Glutamatergic neuron (in vitro differentiated cells): ENCODE measurements at regions not wholly inside any gene's neighbourhood (a gene's known extent, or its start where the extent isn't known, plus 50 kb on each side); places are given as distances from the start of the nearest gene placed in this dataset.

Experiments
- DNase-seq: peaks from one replicate; pipeline ENCODE4 v3.0.0; 2022
- H3K27ac Mint-ChIP-seq: one replicate; pipeline ENCODE4 v1.8.0; 2020; ENCODE audit warnings: mild to moderate bottlenecking, mixed read lengths, inconsistent platforms; ENCODE audit not compliant: unreplicated experiment
- H3K27me3 Mint-ChIP-seq: one replicate; pipeline ENCODE4 v1.8.0; 2020; ENCODE audit warnings: mild to moderate bottlenecking, moderate library complexity, mixed read lengths, inconsistent platforms; ENCODE audit not compliant: unreplicated experiment
- H3K36me3 Mint-ChIP-seq: one replicate; pipeline ENCODE4 v1.8.0; 2020; ENCODE audit warnings: mild to moderate bottlenecking, mixed read lengths, inconsistent platforms; ENCODE audit not compliant: unreplicated experiment
- H3K4me1 Mint-ChIP-seq: one replicate; pipeline ENCODE4 v1.8.0; 2020; ENCODE audit warnings: mild to moderate bottlenecking, low read depth, mixed read lengths, inconsistent platforms; ENCODE audit not compliant: unreplicated experiment
- H3K4me3 Mint-ChIP-seq: one replicate; pipeline ENCODE4 v1.8.0; 2020; ENCODE audit warnings: mild to moderate bottlenecking, mixed read lengths, inconsistent platforms; ENCODE audit not compliant: unreplicated experiment
- H3K9me3 Mint-ChIP-seq: one replicate; pipeline ENCODE4 v1.8.0; 2020; ENCODE audit warnings: mild to moderate bottlenecking, moderate library complexity, mixed read lengths, inconsistent platforms; ENCODE audit not compliant: unreplicated experiment
- CTCF ChIP-seq: fragments of 200-600 bp; sonication (generic); IDR thresholded peaks from one replicate; pipeline ENCODE4 v1.5.0; 2021; ENCODE audit not compliant: partially characterized antibody, unreplicated experiment

- Mint-ChIP-seq H3K36me3 (peaks cover 12% of the 10 kb centered on the region), H3K9me3 (peaks cover 20% of the 10 kb centered on the region), H3K4me3 (no peak overlapping the region), H3K27me3 (no peaks in the 10 kb centered on the region), H3K4me1 (no peaks in the 10 kb centered on the region), H3K27ac (no peak overlapping the region)
- no peak for TF ChIP-seq CTCF
- no peak for DNase-seq
These were observed 2104.7 kb downstream of the TP53TG3F start for GRCh38 chr16:35564148-35564547.

- Mint-ChIP-seq H3K4me3 (no peak overlapping the region), H3K9me3 (peaks cover 18% of the 10 kb centered on the region), H3K27me3 (no peaks in the 10 kb centered on the region), H3K36me3 (peaks cover 6% of the 10 kb centered on the region), H3K27ac (no peak overlapping the region), H3K4me1 (no peaks in the 10 kb centered on the region)
- DNase-seq = no peak
- no peak for TF ChIP-seq CTCF
These were observed 2105.5 kb downstream of the TP53TG3F start for GRCh38 chr16:35564889-35565288.

GRCh38 chr16:35565626-35566025, 2106.2 kb downstream of the TP53TG3F start:
- Mint-ChIP-seq H3K9me3 (peaks cover 18% of the 10 kb centered on the region), H3K4me3 (no peak overlapping the region), H3K36me3 (peaks cover 6% of the 10 kb centered on the region), H3K27ac (no peak overlapping the region), H3K27me3 (no peaks in the 10 kb centered on the region), H3K4me1 (no peaks in the 10 kb centered on the region)
- DNase-seq = no peak
- no peak for TF ChIP-seq CTCF

GRCh38 chr16:35569413-35569812, 2110.0 kb downstream of the TP53TG3F start:
- H3K4me3 Mint-ChIP-seq = no peak overlapping the region
- H3K9me3 Mint-ChIP-seq = peaks cover 29% of the 10 kb centered on the region
- peaks cover 10% of the 10 kb centered on the region for H3K27me3 Mint-ChIP-seq
- H3K36me3 Mint-ChIP-seq = peaks cover 6% of the 10 kb centered on the region
- no peak overlapping the region for H3K27ac Mint-ChIP-seq
- no peak for DNase-seq
- TF ChIP-seq CTCF = no peak
- no peaks in the 10 kb centered on the region for H3K4me1 Mint-ChIP-seq

- peaks cover 6% of the 10 kb centered on the region for H3K36me3 Mint-ChIP-seq
- H3K4me3 Mint-ChIP-seq = no peak overlapping the region
- H3K4me1 Mint-ChIP-seq = no peaks in the 10 kb centered on the region
- H3K27me3 Mint-ChIP-seq = peaks cover 10% of the 10 kb centered on the region
- TF ChIP-seq CTCF = no peak
- H3K9me3 Mint-ChIP-seq = peaks cover 33% of the 10 kb centered on the region
- no peak overlapping the region for H3K27ac Mint-ChIP-seq
- no peak for DNase-seq
These were observed 2111.5 kb downstream of the TP53TG3F start for GRCh38 chr16:35570946-35571345.
